Endothelial cell of umbilical vein (primary cell): ENCODE measurements at regions not wholly inside any gene's neighbourhood (a gene's known extent, or its start where the extent isn't known, plus 50 kb on each side); places are given as distances from the start of the nearest gene placed in this dataset.

Source experiments
- BruUV-seq: library from RNA; stranded (reverse); fragments of 400-500 nt; replicated peaks from 2 replicates; lab custom pipeline; 2021; lab: Mats Ljungman, UMichigan
- CTCF ChIA-PET: fragments of 300-600, 350-600 bp; sonication (Branson Sonifier 250); formaldehyde crosslinking; loops from one replicate; lab custom pipeline; 2021; ENCODE audit warnings: antibody characterized with exemption, inconsistent platforms; lab: Charles Lee
- POLR2A ChIA-PET: fragments of 300-600, 350-600 bp; sonication (Branson Sonifier 250); formaldehyde crosslinking; loops from one replicate; lab custom pipeline; 2021; ENCODE audit warnings: antibody characterized with exemption, inconsistent platforms; lab: Charles Lee
- DNase-seq: peaks from one replicate; pipeline ENCODE4 v3.0.0-alpha.2; 2011; ENCODE audit warnings: low read depth, low spot score
- FAIRE-seq: peaks from 2 replicates; lab custom pipeline; 2011; peaks lifted over from hg19 to GRCh38; lab: Jason Lieb, UNC
- H2AFZ ChIP-seq: 2 replicates; pipeline ENCODE4 v1.6.0; 2012; ENCODE audit warnings: low read depth, low read length, control low read depth, inconsistent platforms
- H3K27ac ChIP-seq: 2 replicates; pipeline ENCODE4 v1.5.1; 2011; ENCODE audit warnings: low read depth, mild to moderate bottlenecking, control low read depth, low read length, moderate library complexity; ENCODE audit not compliant: insufficient read depth
- H3K27me3 ChIP-seq, 2 experiments: 2 replicates each; pipeline versions ENCODE4 v1.6.0 to v1.6.1; 2011; ENCODE audit warnings: low read length in 2 of 2, mixed read lengths in 1 of 2; ENCODE audit not compliant: control insufficient read depth in 2 of 2, insufficient read depth in 2 of 2
- H3K36me3 ChIP-seq, 2 experiments: 2 replicates in 1 of 2; 3 replicates in 1 of 2; pipeline ENCODE4 v1.5.1; 2011; ENCODE audit warnings: low read length in 2 of 2, mild to moderate bottlenecking in 1 of 2, moderate library complexity in 1 of 2; ENCODE audit not compliant: control insufficient read depth in 2 of 2, insufficient read depth in 2 of 2; ENCODE audit errors: extremely low read depth in 1 of 2
- H3K4me1 ChIP-seq: 3 replicates; pipeline ENCODE4 v1.5.1; 2011; ENCODE audit warnings: mild to moderate bottlenecking, low read length; ENCODE audit not compliant: control insufficient read depth, insufficient read depth; ENCODE audit errors: extremely low read depth
- H3K4me2 ChIP-seq: 2 replicates; pipeline ENCODE4 v1.6.1; 2011; ENCODE audit warnings: low read length, control low read depth, mixed read lengths; ENCODE audit not compliant: insufficient read depth
- H3K4me3 ChIP-seq, 3 experiments: fragments of 200-600 bp in 1 of 3; sonication (generic), shearing (Covaris generic) in 1 of 3; replicated peaks in 1 of 3; 2 replicates each; pipeline ENCODE4 v1.5.1; 2011 to 2016; ENCODE audit warnings: control low read depth in 3 of 3, low read length in 3 of 3, mild to moderate bottlenecking in 2 of 3, inconsistent platforms in 1 of 3, low read depth in 1 of 3, moderate library complexity in 1 of 3; ENCODE audit not compliant: insufficient read depth in 1 of 3
- H3K79me2 ChIP-seq: 2 replicates; pipeline ENCODE4 v1.6.0; 2012; ENCODE audit warnings: low read length, inconsistent platforms; ENCODE audit not compliant: control insufficient read depth, insufficient read depth
- H3K9ac ChIP-seq: replicated peaks from 2 replicates; pipeline ENCODE3; 2011; ENCODE audit warnings: low read length, control low read depth; ENCODE audit not compliant: insufficient read depth; ENCODE audit errors: extremely low read depth
- H3K9me1 ChIP-seq: replicated peaks from 3 replicates; pipeline ENCODE4 v1.6.0; 2011; ENCODE audit warnings: mild to moderate bottlenecking, low read length; ENCODE audit not compliant: control insufficient read depth, insufficient read depth; ENCODE audit errors: extremely low read depth
- H3K9me3 ChIP-seq: replicated peaks from 2 replicates; pipeline ENCODE4 v1.5.1; 2012; ENCODE audit warnings: low read length, inconsistent platforms; ENCODE audit not compliant: control insufficient read depth, insufficient read depth
- H4K20me1 ChIP-seq: replicated peaks from 2 replicates; pipeline ENCODE3; 2011; ENCODE audit warnings: mild to moderate bottlenecking, low read length; ENCODE audit not compliant: control insufficient read depth, insufficient read depth; ENCODE audit errors: extremely low read depth
- CTCF ChIP-seq, 2 donors: IDR thresholded peaks; 1 replicate in 1 of 2; 2 replicates in 1 of 2; pipeline ENCODE4 v1.5.1; 2011; ENCODE audit warnings: low read length in 2 of 2, mild to moderate bottlenecking in 2 of 2, moderate library complexity in 2 of 2, control low read depth in 1 of 2, inconsistent platforms in 1 of 2, low read depth in 1 of 2; ENCODE audit not compliant: insufficient read depth in 1 of 2; ENCODE audit errors: extremely low read depth in 1 of 2
- EZH2 ChIP-seq: IDR thresholded peaks from 2 replicates; pipeline ENCODE4 v1.6.1; 2012; ENCODE audit warnings: borderline replicate concordance, low read depth, mild to moderate bottlenecking, moderate library complexity, low read length, inconsistent platforms; ENCODE audit not compliant: severe bottlenecking
- FOS ChIP-seq: IDR thresholded peaks from 2 replicates; pipeline ENCODE4 v1.6.1; 2011; ENCODE audit warnings: mild to moderate bottlenecking, low read length, moderate library complexity, borderline replicate concordance; ENCODE audit not compliant: insufficient read depth
- GATA2 ChIP-seq: IDR thresholded peaks from 2 replicates; pipeline ENCODE4 v1.7.0; 2011; ENCODE audit warnings: low read depth, mild to moderate bottlenecking, moderate library complexity, mixed read lengths, low read length; ENCODE audit not compliant: insufficient read length, insufficient read depth
- JUN ChIP-seq: IDR thresholded peaks from 2 replicates; pipeline ENCODE4 v1.6.1; 2011; ENCODE audit warnings: borderline replicate concordance, low read depth; ENCODE audit not compliant: insufficient read length, insufficient read depth
- MAX ChIP-seq: IDR thresholded peaks from 2 replicates; pipeline ENCODE4 v1.6.1; 2011; ENCODE audit not compliant: insufficient read depth, insufficient read length
- MYC ChIP-seq: IDR thresholded peaks from one replicate; pipeline ENCODE4 v1.6.1; 2011; ENCODE audit warnings: mild to moderate bottlenecking, low read depth, low read length
- POLR2A ChIP-seq: IDR thresholded peaks from 2 replicates; pipeline ENCODE4 v1.6.1; 2012; ENCODE audit warnings: low read depth, mild to moderate bottlenecking, control low read depth, low read length
- POLR2AphosphoS5 ChIP-seq: IDR thresholded peaks from 2 replicates; pipeline ENCODE4 v1.6.1; 2012; ENCODE audit warnings: low read depth, mild to moderate bottlenecking, control low read depth, low read length, moderate library complexity; ENCODE audit not compliant: insufficient read depth
- dilution Hi-C: fragments of 300-500 bp; cut with MboI; formaldehyde crosslinking; loops from one replicate; pipeline ENCODE4 v1.15.0; 2019; ENCODE audit warnings: low sequenced_read_pairs; ENCODE audit not compliant: extremely low pct_ligation_motif_present
- intact Hi-C: fragments of 100-400 bp; cut with micrococcal nuclease; formaldehyde crosslinking; loops from one replicate; pipeline ENCODE4 v1.10.0; 2022

DNA sequence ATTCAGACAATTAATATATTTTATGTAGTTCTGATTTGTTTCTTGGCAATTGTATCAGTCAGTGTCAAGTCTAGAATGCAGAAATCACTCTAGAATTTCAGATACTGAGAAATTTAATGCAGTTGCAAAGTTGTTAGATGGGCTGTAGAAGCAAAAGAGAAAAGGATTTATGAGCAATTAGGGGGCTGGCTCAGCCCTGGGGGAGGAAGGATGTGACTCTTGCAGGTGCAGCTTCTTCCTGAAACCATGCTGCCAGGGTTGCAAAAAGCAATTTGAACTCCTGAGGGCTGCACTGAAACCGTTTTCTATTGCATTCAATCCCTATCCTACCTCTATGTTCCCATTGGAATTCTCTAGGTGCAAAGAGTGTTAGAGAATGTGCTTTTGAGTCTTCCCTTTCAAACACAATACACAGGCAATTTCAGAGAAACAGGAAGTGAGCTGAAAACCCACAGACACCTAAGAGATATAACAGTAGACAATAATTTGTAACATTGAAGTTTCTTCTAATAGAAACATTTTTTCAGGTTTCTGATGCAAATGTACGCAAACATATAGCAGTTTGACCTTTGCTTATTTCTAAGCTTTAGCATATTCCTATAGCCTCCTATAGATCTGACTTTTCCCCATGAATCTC lies 814.7 kb upstream of the ATXN8OS start:
- CTCF ChIA-PET: no interaction called here
- H3K27me3 ChIP-seq: no peaks in the 10 kb centered on the region
- no peaks in the 10 kb centered on the region for H3K36me3 ChIP-seq
- no peak for FAIRE-seq
- no peaks in the 10 kb centered on the region for H3K9me3 ChIP-seq
- H3K4me1 ChIP-seq: no peaks in the 10 kb centered on the region
- H3K9me1 ChIP-seq: no peaks in the 10 kb centered on the region
- no peaks in the 10 kb centered on the region for H4K20me1 ChIP-seq
- BruUV-seq: no TSS peak
- H3K9ac ChIP-seq: no peak overlapping the region
- H3K4me3 ChIP-seq: no peak overlapping the region
- H3K79me2 ChIP-seq: no peaks in the 10 kb centered on the region
- no peak for TF ChIP-seq EZH2
- no peak for TF ChIP-seq POLR2AphosphoS5
- TF ChIP-seq POLR2A: no peak
- no peak for DNase-seq
- dilution Hi-C loops (no loop called here), intact Hi-C loops (no loop called here)
- no peak overlapping the region for H2AFZ ChIP-seq
- no peak overlapping the region for H3K27ac ChIP-seq
- no peak overlapping the region for H3K4me2 ChIP-seq
- POLR2A ChIA-PET: no interaction called here

DNA sequence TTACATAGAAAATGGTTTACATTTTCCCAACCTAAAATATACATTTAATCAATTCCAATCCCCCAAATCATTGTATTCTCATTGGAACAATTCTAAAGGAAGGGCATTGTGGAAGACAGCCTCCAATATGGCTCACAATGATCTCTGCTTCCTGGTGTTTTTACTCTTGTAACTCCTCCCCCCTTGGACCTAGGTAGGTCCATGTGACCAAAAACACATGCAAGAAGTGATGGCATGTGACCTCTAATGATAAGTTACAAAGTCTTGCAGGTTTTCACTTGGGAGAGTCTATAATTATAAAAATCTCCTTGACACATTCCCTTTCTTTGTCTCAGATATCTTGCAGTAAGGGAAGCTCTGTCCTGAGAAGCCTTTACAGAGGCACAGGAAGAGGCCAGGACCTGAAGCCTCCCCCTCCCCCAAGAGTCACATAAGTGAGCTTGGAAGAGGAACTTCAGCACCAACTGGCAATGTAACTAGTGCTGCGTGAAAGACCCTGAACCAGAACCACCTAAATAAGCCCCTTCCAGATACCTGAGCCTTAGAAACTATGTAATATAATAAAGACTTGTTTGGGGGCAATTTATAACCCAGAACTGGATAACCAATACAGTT lies 816.2 kb upstream of the ATXN8OS start:
- H3K9me3 ChIP-seq: no peaks in the 10 kb centered on the region
- TF ChIP-seq POLR2A (no peak), MAX (no peak), GATA2 (no peak), POLR2AphosphoS5 (no peak), CTCF (IDR thresholded peaks at IDR 0.05; ENCODE audit: extremely low read depth in 1 of 2, insufficient read depth in 1 of 2, low read depth in 1 of 2, low read length in 2 of 2) (no peak), JUN (no peak), FOS (no peak), EZH2 (no peak), MYC (no peak)
- no peaks in the 10 kb centered on the region for H4K20me1 ChIP-seq
- no peak overlapping the region for H3K4me2 ChIP-seq
- intact Hi-C loops: no loop called here
- H2AFZ ChIP-seq: no peak overlapping the region
- H3K9ac ChIP-seq: no peak overlapping the region
- dilution Hi-C loops: no loop called here
- no peaks in the 10 kb centered on the region for H3K27me3 ChIP-seq
- POLR2A ChIA-PET: no interaction called here
- CTCF ChIA-PET: no interaction called here
- H3K79me2 ChIP-seq: no peaks in the 10 kb centered on the region
- no peaks in the 10 kb centered on the region for H3K36me3 ChIP-seq
- no peaks in the 10 kb centered on the region for H3K4me1 ChIP-seq
- DNase-seq (no peak), FAIRE-seq (no peak)
- no peak overlapping the region for H3K27ac ChIP-seq
- no TSS peak for BruUV-seq
- no peaks in the 10 kb centered on the region for H3K9me1 ChIP-seq
- H3K4me3 ChIP-seq: no peak overlapping the region
